SK-N-SH treated with all-trans-retinoic acid at 6 μM for 48 hours (cell line): ENCODE measurements at regions not wholly inside any gene's neighbourhood (a gene's known extent, or its start where the extent isn't known, plus 50 kb on each side); places are given as distances from the start of the nearest gene placed in this dataset.

ENCODE experiments used
- ATAC-seq: fragments of 200-7000 bp; cut with Tn5 transposase; 3 replicates; pipeline ENCODE4 v1.9.1; 2020; ENCODE audit warnings: mild to moderate bottlenecking, moderate library complexity
- ARNTL ChIP-seq: fragments of 450-650 bp; formaldehyde crosslinking; IDR thresholded peaks from 2 replicates; pipeline ENCODE4 v1.5.0; 2020; ENCODE audit warnings: low read depth, mild to moderate bottlenecking, moderate library complexity, borderline replicate concordance
- CSDC2 ChIP-seq: fragments of 250-450 bp; sonication (Bioruptor Pico); IDR thresholded peaks from 2 replicates; pipeline ENCODE4 v1.5.0; 2020; ENCODE audit warnings: mild to moderate bottlenecking, moderate library complexity
- CSRNP3 ChIP-seq: fragments of 250-450 bp; sonication (Bioruptor Pico); IDR thresholded peaks from 2 replicates; pipeline ENCODE4 v1.5.1; 2021; ENCODE audit warnings: mild to moderate bottlenecking, moderate library complexity
- GLIS3 ChIP-seq: fragments of 250-450 bp; sonication (Bioruptor Pico); IDR thresholded peaks from 2 replicates; pipeline ENCODE4 v1.5.0; 2020; ENCODE audit warnings: mild to moderate bottlenecking, moderate library complexity
- ISL1 ChIP-seq: fragments of 250-450 bp; sonication (Bioruptor Pico); IDR thresholded peaks from 2 replicates; pipeline ENCODE4 v2.1.2; 2022; ENCODE audit warnings: mild to moderate bottlenecking, moderate library complexity
- OSR1 ChIP-seq: fragments of 250-450 bp; sonication (Bioruptor Pico); IDR thresholded peaks from 2 replicates; pipeline ENCODE4 v1.8.0; 2022; ENCODE audit warnings: moderate library complexity, mild to moderate bottlenecking, inconsistent platforms
- PATZ1 ChIP-seq: fragments of 250-450 bp; sonication (Bioruptor Pico); IDR thresholded peaks from 2 replicates; pipeline ENCODE4 v1.8.0; 2020; ENCODE audit warnings: mild to moderate bottlenecking, moderate library complexity, borderline replicate concordance
- POU6F1 ChIP-seq: fragments of 250-450 bp; sonication (Bioruptor Pico); IDR thresholded peaks from 2 replicates; pipeline ENCODE4 v1.8.0; 2021; ENCODE audit warnings: low read depth, mild to moderate bottlenecking, moderate library complexity, borderline replicate concordance
- PPARA ChIP-seq: fragments of 250-450 bp; sonication (Bioruptor Pico); IDR thresholded peaks from 2 replicates; pipeline ENCODE4 v1.5.0; 2020; ENCODE audit warnings: mild to moderate bottlenecking, borderline replicate concordance
- RARB ChIP-seq: fragments of 250-450 bp; sonication (Bioruptor Pico); IDR thresholded peaks from 2 replicates; pipeline ENCODE4 v1.8.0; 2021; ENCODE audit warnings: mild to moderate bottlenecking, moderate library complexity
- SNAI2 ChIP-seq: fragments of 250-450 bp; sonication (Bioruptor Pico); IDR thresholded peaks from 2 replicates; pipeline ENCODE4 v1.5.0; 2020; ENCODE audit warnings: mild to moderate bottlenecking, moderate library complexity
- TCF4 ChIP-seq: fragments of 250-450 bp; sonication (Bioruptor Pico); IDR thresholded peaks from 2 replicates; pipeline ENCODE4 v1.8.0; 2021; ENCODE audit warnings: mild to moderate bottlenecking, moderate library complexity, borderline replicate concordance
- TOX ChIP-seq: fragments of 250-450 bp; sonication (Bioruptor Pico); IDR thresholded peaks from 2 replicates; pipeline ENCODE4 v1.8.0; 2021; ENCODE audit warnings: mild to moderate bottlenecking, moderate library complexity, borderline replicate concordance
- TSHZ2 ChIP-seq: fragments of 250-450 bp; sonication (Bioruptor Pico); IDR thresholded peaks from 2 replicates; pipeline ENCODE4 v1.5.0; 2020; ENCODE audit warnings: mild to moderate bottlenecking, moderate library complexity
- ZC3H10 ChIP-seq: fragments of 250-450 bp; sonication (Bioruptor Pico); IDR thresholded peaks from 2 replicates; pipeline ENCODE4 v1.5.1; 2021; ENCODE audit warnings: mild to moderate bottlenecking, moderate library complexity
- ZFP3 ChIP-seq: fragments of 250-450 bp; sonication (Bioruptor Pico); IDR thresholded peaks from 2 replicates; pipeline ENCODE4 v1.5.0; 2020; ENCODE audit warnings: mild to moderate bottlenecking, moderate library complexity
- ZFP30 ChIP-seq: fragments of 450-650 bp; formaldehyde crosslinking; IDR thresholded peaks from 2 replicates; pipeline ENCODE4 v1.5.0; 2022; ENCODE audit warnings: mild to moderate bottlenecking, moderate library complexity
- ZNF565 ChIP-seq: fragments of 450-650 bp; formaldehyde crosslinking; conservative IDR thresholded peaks from 2 replicates; pipeline ENCODE4 v1.5.0; 2020; ENCODE audit warnings: low read depth, mild to moderate bottlenecking, moderate library complexity
- ZNF8 ChIP-seq: fragments of 450-650 bp; formaldehyde crosslinking; IDR thresholded peaks from 2 replicates; pipeline ENCODE4 v1.5.0; 2020; ENCODE audit warnings: mild to moderate bottlenecking, moderate library complexity

- ATAC-seq, result no peak
These were observed 531.6 kb upstream of the KLF4 start for GRCh38 chr9:108021096-108021710.

GRCh38 chr9:108019821-108020220 lies 530.3 kb upstream of the KLF4 start:
- TF ChIP-seq TSHZ2 (no peak), CSDC2 (CRISPR knock-in tag) (no peak), ISL1 (no peak)
- ATAC-seq, result no peak

More at GRCh38 chr9:108021096-108021710, 531.6 kb upstream of the KLF4 start:
- TF ChIP-seq TOX (CRISPR knock-in tag) (no peak), ZC3H10 (no peak), CSRNP3 (no peak), PPARA (CRISPR knock-in tag) (no peak), ARNTL (CRISPR knock-in tag) (no peak), TSHZ2 (no peak), OSR1 (CRISPR knock-in tag) (no peak), ZFP3 (CRISPR knock-in tag) (no peak), ZFP30 (CRISPR knock-in tag) (no peak), POU6F1 (no peak), GLIS3 (CRISPR knock-in tag) (no peak), ZNF8 (CRISPR knock-in tag) (no peak)

GRCh38 chr9:108017671-108018070 lies 528.1 kb upstream of the KLF4 start:
- no peak for ATAC-seq
- TF ChIP-seq TCF4 (CRISPR knock-in tag) (no peak), ISL1 (no peak), ZFP30 (CRISPR knock-in tag) (no peak), RARB (CRISPR knock-in tag) (no peak), CSDC2 (CRISPR knock-in tag) (no peak), TSHZ2 (no peak), GLIS3 (CRISPR knock-in tag) (no peak), POU6F1 (no peak), ZFP3 (CRISPR knock-in tag) (no peak), SNAI2 (CRISPR knock-in tag) (no peak), ZNF8 (CRISPR knock-in tag) (no peak), ZNF565 (CRISPR knock-in tag) (no peak), ARNTL (CRISPR knock-in tag) (no peak), TOX (CRISPR knock-in tag) (no peak), PATZ1 (CRISPR knock-in tag) (no peak)
